ENCODE measurements at regions not wholly inside any gene's neighbourhood (a gene's known extent, or its start where the extent isn't known, plus 50 kb on each side); places are given as distances from the start of the nearest gene placed in this dataset.

DNA sequence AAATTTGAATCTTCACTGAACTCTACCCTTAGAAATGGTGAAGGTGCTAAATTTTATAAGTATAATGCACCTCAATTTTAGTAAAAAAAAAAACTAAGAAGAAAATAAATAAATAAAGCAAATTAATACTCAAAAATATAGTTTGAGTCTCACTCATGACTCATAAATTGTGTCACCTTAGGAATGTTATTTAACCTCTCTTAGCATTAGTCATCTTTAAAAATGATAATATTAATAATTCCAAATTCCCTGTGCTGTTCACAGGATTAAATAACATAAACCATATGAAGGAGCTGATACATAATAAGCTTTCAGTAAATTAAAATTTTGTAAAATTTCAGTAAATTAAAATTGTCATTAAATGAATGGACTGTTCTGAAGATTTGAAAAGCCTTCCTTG is 339.8 kb upstream of the RGMB start (continued):
- TF ChIP-seq MAFK (IDR thresholded peaks at IDR 0.05; ENCODE audit: low read depth, low read length) (no peak), NRF1 (IDR thresholded peaks at IDR 0.05; ENCODE audit: low read depth, low read length) (no peak), TEAD4 (IDR thresholded peaks at IDR 0.05; ENCODE audit: low read depth, low read length) (no peak), GTF2F1 (IDR thresholded peaks at IDR 0.05; ENCODE audit: borderline replicate concordance, low read depth, low read length) (no peak), TBP (IDR thresholded peaks at IDR 0.05; ENCODE audit: low read depth, low read length) (no peak), JUND (IDR thresholded peaks at IDR 0.05; ENCODE audit: low read length) (no peak), EZH2 (IDR thresholded peaks at IDR 0.05; ENCODE audit: low read depth, low read length, severe bottlenecking) (no peak), BACH1 (IDR thresholded peaks at IDR 0.05; ENCODE audit: low read length) (no peak)

Measured in H1 (cell line).